Memory B cell (primary cell): ENCODE measurements at regions not wholly inside any gene's neighbourhood (a gene's known extent, or its start where the extent isn't known, plus 50 kb on each side); places are given as distances from the start of the nearest gene placed in this dataset.

Experiments used
- ATAC-seq: fragments of 150-1000 bp; cut with Tn5 transposase; 2 replicates; pipeline ENCODE4 v1.10.0; 2021; ENCODE audit warnings: low read depth, mild to moderate bottlenecking, moderate library complexity
- DNase-seq, 2 donors: peaks; one replicate each; pipeline ENCODE4 v3.0.0; 2022; ENCODE audit warnings: low spot score in 2 of 2
- H3K27ac Mint-ChIP-seq: one replicate; pipeline ENCODE4 v1.8.0; 2022; ENCODE audit warnings: mild to moderate bottlenecking, moderate library complexity, mixed read lengths
- H3K27me3 Mint-ChIP-seq: one replicate; pipeline ENCODE4 v1.8.0; 2022; ENCODE audit warnings: mixed read lengths
- H3K36me3 Mint-ChIP-seq: one replicate; pipeline ENCODE4 v1.8.0; 2022; ENCODE audit warnings: mild to moderate bottlenecking, mixed read lengths
- H3K4me1 Mint-ChIP-seq: one replicate; pipeline ENCODE4 v1.8.0; 2022; ENCODE audit warnings: mixed read lengths
- H3K4me3 Mint-ChIP-seq: one replicate; pipeline ENCODE4 v1.8.0; 2022; ENCODE audit warnings: mild to moderate bottlenecking, moderate library complexity, mixed read lengths
- H3K9me3 Mint-ChIP-seq: one replicate; pipeline ENCODE4 v1.8.0; 2022; ENCODE audit warnings: mixed read lengths

DNA sequence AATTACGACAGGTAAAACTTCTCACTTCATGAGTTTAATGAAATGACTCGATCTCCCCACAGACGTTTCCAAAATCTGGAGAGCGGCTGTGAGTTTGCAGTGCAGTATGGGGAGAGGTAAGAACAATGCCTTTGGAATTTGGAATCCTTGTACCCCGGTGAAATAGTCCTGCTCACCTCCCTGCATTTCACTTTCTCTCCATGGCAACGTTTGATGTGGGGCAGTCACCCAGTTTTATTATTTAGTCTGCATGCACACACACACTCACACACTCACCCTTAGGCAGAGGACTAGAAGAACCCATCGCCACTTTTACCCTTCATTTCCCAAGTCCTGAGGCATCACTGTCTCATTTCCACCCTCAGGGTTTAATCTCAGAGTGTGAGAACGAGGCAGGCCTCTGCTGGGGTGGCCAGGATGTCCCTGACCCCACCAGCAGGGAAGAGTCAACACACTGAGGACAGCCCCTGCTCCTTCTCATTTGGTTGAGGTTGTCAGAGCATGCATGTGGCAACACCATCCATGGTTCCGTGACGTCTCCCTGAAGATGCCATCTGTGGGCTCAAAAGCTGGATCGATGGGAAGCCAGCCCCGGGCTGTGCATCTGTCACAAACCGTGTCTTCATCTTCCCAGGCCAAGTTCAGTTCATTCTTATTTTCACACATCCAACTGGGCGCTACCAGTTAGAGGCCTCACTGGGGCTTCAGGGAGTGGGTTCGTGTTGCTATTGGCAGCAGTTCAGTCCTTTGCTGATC lies 119.8 kb upstream of the TRIM2 start:
- Mint-ChIP-seq H3K4me3 (no peak overlapping the region), H3K4me1 (peaks cover 19% of the 10 kb centered on the region), H3K9me3 (no peaks in the 10 kb centered on the region), H3K36me3 (no peaks in the 10 kb centered on the region), H3K27ac (no peak overlapping the region), H3K27me3 (peaks cover under 1% of the 10 kb centered on the region)
- no peak for DNase-seq
- no peak for ATAC-seq

GRCh38 chr4:153084980-153085630 lies 119.1 kb upstream of the TRIM2 start:
- no peaks in the 10 kb centered on the region for H3K9me3 Mint-ChIP-seq
- no peaks in the 10 kb centered on the region for H3K27me3 Mint-ChIP-seq
- peak overlapping the region; percentile 19 for H3K27ac Mint-ChIP-seq
- ATAC-seq = peak; percentile 61
- no peak overlapping the region for H3K4me3 Mint-ChIP-seq
- H3K4me1 Mint-ChIP-seq = peaks cover 21% of the 10 kb centered on the region
- peak; percentile 83 to 86 for DNase-seq
- no peaks in the 10 kb centered on the region for H3K36me3 Mint-ChIP-seq

- peaks cover 18% of the 10 kb centered on the region for H3K4me1 Mint-ChIP-seq
- H3K27me3 Mint-ChIP-seq = no peaks in the 10 kb centered on the region
- no peak overlapping the region for H3K27ac Mint-ChIP-seq
- no peaks in the 10 kb centered on the region for H3K9me3 Mint-ChIP-seq
- H3K4me3 Mint-ChIP-seq = no peak overlapping the region
- H3K36me3 Mint-ChIP-seq = no peaks in the 10 kb centered on the region
- DNase-seq (no peak), ATAC-seq (no peak)
Observed at GRCh38 chr4:153087671-153088194, 116.5 kb upstream of the TRIM2 start.

- ATAC-seq = no peak
- peaks cover 13% of the 10 kb centered on the region for H3K4me1 Mint-ChIP-seq
Observed at GRCh38 chr4:153089742-153090141, 114.5 kb upstream of the TRIM2 start.

DNA sequence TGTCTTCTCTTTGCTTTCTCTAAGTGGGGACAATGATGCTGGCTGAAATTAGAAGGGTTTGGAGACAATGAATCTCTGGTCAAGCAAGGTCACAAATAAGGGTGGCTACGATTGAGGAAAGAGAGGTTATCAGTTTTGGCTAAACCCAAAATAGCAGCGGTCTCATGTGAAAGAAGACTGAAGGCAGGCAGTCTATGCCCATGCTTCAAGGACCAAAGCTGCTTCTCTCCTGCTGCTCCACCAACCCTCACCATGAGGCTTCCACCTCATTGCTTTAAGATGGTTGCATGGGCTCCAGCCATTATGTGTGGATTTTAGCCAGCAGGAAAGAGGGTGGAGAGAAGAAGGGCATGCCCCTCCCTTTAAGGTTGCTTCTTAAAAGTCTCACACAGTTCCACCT lies 114.1 kb upstream of the TRIM2 start:
- no peaks in the 10 kb centered on the region for H3K36me3 Mint-ChIP-seq
- ATAC-seq (no peak), DNase-seq (no peak)
- peaks cover 11% of the 10 kb centered on the region for H3K4me1 Mint-ChIP-seq
- H3K27ac Mint-ChIP-seq = no peak overlapping the region
- H3K4me3 Mint-ChIP-seq = no peak overlapping the region
- no peaks in the 10 kb centered on the region for H3K27me3 Mint-ChIP-seq
- no peaks in the 10 kb centered on the region for H3K9me3 Mint-ChIP-seq

More at GRCh38 chr4:153089742-153090141, 114.5 kb upstream of the TRIM2 start:
- H3K36me3 Mint-ChIP-seq = no peaks in the 10 kb centered on the region
- H3K9me3 Mint-ChIP-seq = no peaks in the 10 kb centered on the region
- no peak for DNase-seq
- no peak overlapping the region for H3K4me3 Mint-ChIP-seq
- no peak overlapping the region for H3K27ac Mint-ChIP-seq
- no peaks in the 10 kb centered on the region for H3K27me3 Mint-ChIP-seq

GRCh38 chr4:153090670-153091385 lies 113.4 kb upstream of the TRIM2 start:
- Mint-ChIP-seq H3K27ac (no peak overlapping the region), H3K27me3 (no peaks in the 10 kb centered on the region), H3K36me3 (no peaks in the 10 kb centered on the region), H3K9me3 (no peaks in the 10 kb centered on the region), H3K4me1 (peaks cover 8% of the 10 kb centered on the region), H3K4me3 (no peak overlapping the region)
- ATAC-seq (no peak), DNase-seq (no peak)

GRCh38 chr4:153093396-153093795 lies 110.8 kb upstream of the TRIM2 start:
- Mint-ChIP-seq H3K27me3 (no peaks in the 10 kb centered on the region), H3K4me1 (peaks cover 8% of the 10 kb centered on the region), H3K4me3 (no peak overlapping the region), H3K9me3 (no peaks in the 10 kb centered on the region), H3K27ac (no peak overlapping the region), H3K36me3 (no peaks in the 10 kb centered on the region)
- ATAC-seq (no peak), DNase-seq (no peak)

DNA sequence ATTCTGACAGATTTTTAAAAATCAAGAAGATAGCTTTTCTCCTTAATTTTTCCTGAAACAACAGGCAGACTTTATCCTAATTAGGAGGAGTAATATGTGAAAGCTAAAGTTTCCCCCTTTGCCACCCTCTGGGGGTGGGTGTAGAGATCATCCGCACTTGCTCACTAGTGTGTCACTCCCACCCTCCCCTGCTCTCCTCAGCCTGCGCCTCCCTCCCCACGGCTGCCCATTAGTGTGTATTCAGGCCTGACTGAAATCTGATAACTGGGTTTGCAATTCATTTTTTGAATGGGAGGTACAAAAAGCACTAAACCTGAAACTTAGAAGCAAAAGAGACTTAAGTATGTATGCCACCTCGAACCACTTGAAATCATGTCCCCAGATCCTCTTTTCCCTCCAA lies 110.4 kb upstream of the TRIM2 start:
- DNase-seq = no peak
- H3K27me3 Mint-ChIP-seq = no peaks in the 10 kb centered on the region
- ATAC-seq = no peak
- H3K9me3 Mint-ChIP-seq = no peaks in the 10 kb centered on the region
- H3K36me3 Mint-ChIP-seq = no peaks in the 10 kb centered on the region
- no peak overlapping the region for H3K27ac Mint-ChIP-seq
- H3K4me1 Mint-ChIP-seq = peaks cover 8% of the 10 kb centered on the region
- H3K4me3 Mint-ChIP-seq = no peak overlapping the region

DNA sequence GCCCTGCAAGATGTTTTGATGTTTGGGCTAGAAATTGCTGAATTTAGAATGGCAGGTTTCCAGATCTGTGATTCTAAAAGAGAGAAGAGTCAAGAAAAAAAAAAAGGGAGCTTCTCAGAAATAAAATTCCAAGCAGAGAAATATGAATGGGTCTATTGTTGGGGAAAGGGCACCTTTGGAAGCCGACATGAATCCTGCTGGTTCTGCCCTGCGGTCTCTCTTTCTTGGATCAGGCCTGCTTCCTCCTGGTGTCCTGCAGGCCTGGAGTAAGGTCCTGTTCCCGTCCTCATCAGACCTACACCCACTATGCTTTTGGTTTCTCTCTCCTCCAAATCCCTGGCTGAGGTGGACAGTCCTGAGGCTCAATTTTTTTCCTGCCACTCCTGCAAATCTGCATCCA lies 109.8 kb upstream of the TRIM2 start:
- Mint-ChIP-seq H3K27me3 (no peaks in the 10 kb centered on the region), H3K27ac (no peak overlapping the region), H3K9me3 (no peaks in the 10 kb centered on the region), H3K36me3 (no peaks in the 10 kb centered on the region), H3K4me1 (peaks cover 8% of the 10 kb centered on the region), H3K4me3 (no peak overlapping the region)
- ATAC-seq (no peak), DNase-seq (no peak)

DNA sequence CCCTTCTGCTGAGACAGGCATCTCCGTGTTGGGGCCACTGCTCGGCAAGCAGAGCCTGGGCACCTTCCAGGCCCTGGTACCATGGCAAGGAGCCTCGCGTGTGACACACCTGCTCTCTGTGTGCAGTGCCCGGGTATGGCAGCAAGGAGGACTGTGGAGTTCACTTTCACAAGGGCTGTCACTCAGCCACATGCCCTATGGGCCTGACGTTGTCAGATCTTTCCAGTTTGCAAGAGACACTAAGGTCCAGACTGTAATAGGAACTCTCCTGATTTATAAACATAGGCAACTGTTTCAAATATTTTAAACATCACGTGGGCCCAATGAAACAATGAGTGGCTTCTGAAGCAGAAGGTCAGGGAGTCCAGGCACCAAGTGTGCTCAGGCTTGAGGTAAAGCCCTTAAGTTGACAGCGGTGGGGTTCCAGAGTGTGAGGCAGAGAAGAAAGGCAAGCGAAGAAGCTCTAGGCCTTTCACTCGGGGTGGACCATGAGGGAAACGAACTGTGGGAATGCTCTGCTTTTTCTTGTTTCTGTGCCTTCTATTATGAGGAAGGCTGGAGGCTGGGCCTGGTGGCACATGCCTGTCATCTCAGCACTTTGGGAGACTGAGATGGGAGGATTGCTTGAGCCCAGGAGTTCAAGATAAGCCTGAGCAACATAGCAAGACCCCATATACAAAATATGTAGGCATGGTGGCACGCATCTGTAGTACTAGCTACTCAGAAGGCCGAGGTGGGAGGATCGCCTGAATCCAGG lies 108.6 kb upstream of the TRIM2 start:
- DNase-seq = no peak
- no peaks in the 10 kb centered on the region for H3K27me3 Mint-ChIP-seq
- H3K9me3 Mint-ChIP-seq = no peaks in the 10 kb centered on the region
- H3K36me3 Mint-ChIP-seq = no peaks in the 10 kb centered on the region
- no peak for ATAC-seq
- peaks cover 3% of the 10 kb centered on the region for H3K4me1 Mint-ChIP-seq
- no peak overlapping the region for H3K4me3 Mint-ChIP-seq
- no peak overlapping the region for H3K27ac Mint-ChIP-seq

- Mint-ChIP-seq H3K4me3 (no peak overlapping the region), H3K27ac (no peak overlapping the region), H3K9me3 (no peaks in the 10 kb centered on the region), H3K4me1 (no peaks in the 10 kb centered on the region), H3K27me3 (no peaks in the 10 kb centered on the region), H3K36me3 (no peaks in the 10 kb centered on the region)
- ATAC-seq (no peak), DNase-seq (no peak)
Observed at GRCh38 chr4:153096344-153096743, 107.9 kb upstream of the TRIM2 start.

- no peaks in the 10 kb centered on the region for H3K27me3 Mint-ChIP-seq
- no peak overlapping the region for H3K27ac Mint-ChIP-seq
- no peak for ATAC-seq
Observed at GRCh38 chr4:153098427-153098826, 105.8 kb upstream of the TRIM2 start.

GRCh38 chr4:153099391-153100140 lies 104.7 kb upstream of the TRIM2 start:
- Mint-ChIP-seq H3K27me3 (peaks cover 2% of the 10 kb centered on the region), H3K27ac (no peak overlapping the region), H3K9me3 (peaks cover 1% of the 10 kb centered on the region), H3K4me1 (peaks cover 2% of the 10 kb centered on the region), H3K36me3 (no peaks in the 10 kb centered on the region), H3K4me3 (no peak overlapping the region)
- no peak for ATAC-seq
- no peak for DNase-seq

More at GRCh38 chr4:153098427-153098826, 105.8 kb upstream of the TRIM2 start:
- Mint-ChIP-seq H3K9me3 (no peaks in the 10 kb centered on the region), H3K4me3 (no peak overlapping the region), H3K36me3 (no peaks in the 10 kb centered on the region), H3K4me1 (no peaks in the 10 kb centered on the region)
- DNase-seq = no peak
